Upper lobe of left lung (tissue), 6 donors: ENCODE measurements at regions not wholly inside any gene's neighbourhood (a gene's known extent, or its start where the extent isn't known, plus 50 kb on each side); places are given as distances from the start of the nearest gene placed in this dataset.

ENCODE experiments used
- ATAC-seq, 2 donors: fragments of 200-7000 bp; cut with Tn5 transposase; one replicate each; pipeline ENCODE4 v1.9.1; 2022; ENCODE audit warnings: mild to moderate bottlenecking in 2 of 2, moderate library complexity in 2 of 2; ENCODE audit not compliant: low FRiP score in 2 of 2
- DNase-seq, 2 donors: peaks; one replicate each; pipeline ENCODE4 v3.0.0-alpha.2; 2019 to 2020
- H3K27ac ChIP-seq, 4 donors: fragments of 200-600 bp; sonication (generic); one replicate each; pipeline ENCODE4 v1.5.1; 2016 to 2019
- H3K27me3 ChIP-seq, 4 donors: fragments of 200-600 bp; sonication (generic); one replicate each; pipeline ENCODE4 v1.5.1; 2017 to 2019
- H3K36me3 ChIP-seq, 4 donors: fragments of 200-600 bp; sonication (generic); one replicate each; pipeline ENCODE4 v1.5.1; 2016 to 2019
- H3K4me1 ChIP-seq, 4 donors: fragments of 200-600 bp; sonication (generic); one replicate each; pipeline ENCODE4 v1.5.1; 2018 to 2019
- H3K4me3 ChIP-seq, 4 donors: fragments of 200-600 bp; sonication (generic); one replicate each; pipeline ENCODE4 v1.5.1; 2017 to 2019; ENCODE audit warnings: mild to moderate bottlenecking in 2 of 4, moderate library complexity in 1 of 4
- H3K9me3 ChIP-seq, 4 donors: fragments of 200-600 bp; sonication (generic); one replicate each; pipeline ENCODE4 v1.5.1; 2018 to 2019
- CTCF ChIP-seq, 6 experiments: fragments of 450-650 bp in 4 of 6; fragments of 200-600 bp in 2 of 6; sonication (generic) in 2 of 6; IDR thresholded peaks; one replicate each; pipeline ENCODE4 v1.5.1; 2016 to 2019; ENCODE audit warnings: antibody characterized with exemption in 6 of 6
- EP300 ChIP-seq, 4 donors: sonication (generic); formaldehyde crosslinking; IDR thresholded peaks; one replicate each; pipeline ENCODE4 v1.5.1; 2017; ENCODE audit warnings: antibody characterized with exemption in 4 of 4, control low read depth in 2 of 4
- POLR2A ChIP-seq, 4 donors: fragments of 450-650 bp; IDR thresholded peaks; one replicate each; pipeline ENCODE4 v1.5.1; 2016 to 2017; ENCODE audit warnings: antibody characterized with exemption in 4 of 4, mild to moderate bottlenecking in 2 of 4
- POLR2AphosphoS5 ChIP-seq, 2 donors: sonication (generic); formaldehyde crosslinking; IDR thresholded peaks; one replicate each; pipeline ENCODE4 v1.5.1; 2017; ENCODE audit warnings: antibody characterized with exemption in 2 of 2
- WGBS, 2 donors: methylation state at CpG; one replicate each; pipeline ENCODE4 v1.1.5; 2017 to 2018; 5-methylcytosine and 5-hydroxymethylcytosine counted together
- donor health status: DM: no; HTN: no; CAD: no; lungs with moderate emphysema.
- donor health status: DM: no; HTN: yes; CAD: no; lungs with severe emphysema.

GRCh38 chr6:148053796-148054195 lies 288.8 kb upstream of the SASH1 start:
- DNase-seq (no peak), ATAC-seq (no peak)
- H3K27me3 ChIP-seq = no peaks in the 10 kb centered on the region
- no peaks in the 10 kb centered on the region for H3K36me3 ChIP-seq
- no peak overlapping the region for H3K4me3 ChIP-seq
- no peak for TF ChIP-seq CTCF (IDR thresholded peaks at IDR 0.05)
- TF ChIP-seq POLR2A (IDR thresholded peaks at IDR 0.05) = no peak
- no peak overlapping the region for H3K27ac ChIP-seq
- H3K4me1 ChIP-seq = no peaks in the 10 kb centered on the region
- peaks cover 0 to 9% (median 2%) of the 10 kb centered on the region in 4 donors for H3K9me3 ChIP-seq

GRCh38 chr6:148054219-148054618 lies 288.4 kb upstream of the SASH1 start:
- H3K36me3 ChIP-seq = no peaks in the 10 kb centered on the region
- 0 to 95% methylated on average over 1 of the region's 1 CpG for WGBS, 2 donors
- H3K4me3 ChIP-seq = no peak overlapping the region
- no peak for TF ChIP-seq CTCF (IDR thresholded peaks at IDR 0.05)
- TF ChIP-seq EP300 (IDR thresholded peaks at IDR 0.05) = no peak
- H3K4me1 ChIP-seq = no peaks in the 10 kb centered on the region
- H3K27me3 ChIP-seq = no peaks in the 10 kb centered on the region
- peaks cover 0 to 9% (median 4%) of the 10 kb centered on the region in 4 donors for H3K9me3 ChIP-seq
- no peak for DNase-seq
- H3K27ac ChIP-seq = no peak overlapping the region
- no peak for ATAC-seq

- Histone ChIP-seq H3K27me3 (no peaks in the 10 kb centered on the region), H3K9me3 (peaks cover 0 to 19% (median 12%) of the 10 kb centered on the region in 4 donors), H3K4me3 (no peak overlapping the region), H3K36me3 (no peaks in the 10 kb centered on the region), H3K27ac (no peak overlapping the region), H3K4me1 (no peaks in the 10 kb centered on the region)
- no peak for TF ChIP-seq CTCF (IDR thresholded peaks at IDR 0.05)
- TF ChIP-seq POLR2AphosphoS5 (IDR thresholded peaks at IDR 0.05) = no peak
- no peak for TF ChIP-seq POLR2A (IDR thresholded peaks at IDR 0.05)
- no peak for TF ChIP-seq EP300 (IDR thresholded peaks at IDR 0.05)
- DNase-seq = no peak
- no peak for ATAC-seq
- 82 to 85% methylated on average over 3 of the region's 3 CpGs for WGBS, 2 donors
Measured at GRCh38 chr6:148055419-148055818, 287.2 kb upstream of the SASH1 start.

- peaks cover 0 to 14% (median 10%) of the 10 kb centered on the region in 4 donors for H3K9me3 ChIP-seq
- ATAC-seq (no peak), DNase-seq (no peak)
- H3K36me3 ChIP-seq = no peaks in the 10 kb centered on the region
- TF ChIP-seq POLR2A (IDR thresholded peaks at IDR 0.05) (no peak), POLR2AphosphoS5 (IDR thresholded peaks at IDR 0.05) (no peak), EP300 (IDR thresholded peaks at IDR 0.05) (no peak), CTCF (IDR thresholded peaks at IDR 0.05) (no peak)
- no peaks in the 10 kb centered on the region for H3K4me1 ChIP-seq
- 83% methylated on average over 1 of the region's 1 CpG; no CpG with 5 or more reads in 1 of the 2 donors for WGBS, 2 donors
- H3K4me3 ChIP-seq = no peak overlapping the region
- H3K27me3 ChIP-seq = no peaks in the 10 kb centered on the region
- H3K27ac ChIP-seq = no peak overlapping the region
Measured at GRCh38 chr6:148059869-148060268, 282.8 kb upstream of the SASH1 start.

GRCh38 chr6:148064406-148065134 lies 278.1 kb upstream of the SASH1 start:
- WGBS, 2 donors = 69% methylated on average over 12 of the region's 12 CpGs; no CpG with 5 or more reads in 1 of the 2 donors
- DNase-seq = no peak
- Histone ChIP-seq H3K27me3 (no peaks in the 10 kb centered on the region), H3K9me3 (peaks cover 0 to 10% (median 7%) of the 10 kb centered on the region in 4 donors), H3K36me3 (no peaks in the 10 kb centered on the region), H3K27ac (no peak overlapping the region), H3K4me1 (no peaks in the 10 kb centered on the region), H3K4me3 (no peak overlapping the region)
- TF ChIP-seq CTCF (IDR thresholded peaks at IDR 0.05) (no peak), POLR2A (IDR thresholded peaks at IDR 0.05) (no peak), EP300 (IDR thresholded peaks at IDR 0.05) (no peak), POLR2AphosphoS5 (IDR thresholded peaks at IDR 0.05) (no peak)
- ATAC-seq = peak in 1 of 2 donors; percentile 19
